Fibroblast of skin of abdomen (primary cell): ENCODE measurements at regions not wholly inside any gene's neighbourhood (a gene's known extent, or its start where the extent isn't known, plus 50 kb on each side); places are given as distances from the start of the nearest gene placed in this dataset.
"Not testable (repeated sequence)": the region's sequence is repeated elsewhere in the genome, so short reads cannot be mapped to it uniquely, and the experiment has no call there.

Experiments used
- DNase-seq: peaks from one replicate; pipeline ENCODE4 v3.0.0-alpha.2; 2013

- no peak for DNase-seq
Measured at GRCh38 chr4:31193521-31193920, 473.4 kb downstream of the PCDH7 start.

- DNase-seq: no peak
Measured at GRCh38 chr4:31194823-31195222, 474.7 kb downstream of the PCDH7 start.

- no peak for DNase-seq
Measured at GRCh38 chr4:31199644-31200043, 479.5 kb downstream of the PCDH7 start.

DNA sequence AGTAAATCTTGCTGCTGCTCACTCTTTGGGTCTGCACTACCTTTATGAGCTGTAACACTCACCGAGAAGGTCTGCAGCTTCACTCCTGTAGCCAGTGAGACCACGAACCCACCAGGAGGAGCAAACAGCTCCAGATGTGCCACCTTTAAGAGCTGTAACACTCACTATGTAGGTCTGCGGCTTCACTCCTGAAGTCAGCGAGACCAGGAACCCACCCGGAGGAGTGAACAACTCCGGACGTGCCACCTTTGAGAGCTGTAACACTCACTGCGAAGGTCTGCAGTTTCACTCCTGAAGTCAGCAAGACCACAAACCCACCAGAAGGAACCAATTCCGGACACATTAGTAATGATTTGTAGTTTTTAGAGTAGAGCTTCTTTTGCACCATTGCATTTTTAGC is 481.9 kb downstream of the PCDH7 start:
- not testable (repeated sequence) for DNase-seq

DNA sequence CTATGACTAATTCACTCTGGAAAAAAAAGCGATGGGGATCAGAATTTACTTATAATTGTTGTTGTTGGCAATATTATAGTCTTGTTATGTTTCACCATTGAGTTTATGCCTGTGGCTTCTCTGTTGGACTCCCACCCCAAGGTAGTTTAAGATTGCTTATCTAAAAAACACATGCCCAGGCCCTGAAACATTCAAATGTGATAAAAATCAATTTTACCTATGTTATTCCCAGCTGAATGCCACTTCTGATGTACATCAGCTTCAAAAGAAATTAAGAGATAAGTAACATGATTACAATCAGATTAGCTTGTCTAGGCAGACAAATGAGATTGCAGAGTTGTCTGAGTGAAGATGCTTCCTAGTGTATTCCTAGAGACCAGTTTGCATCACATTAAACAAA is 484.7 kb downstream of the PCDH7 start:
- no peak for DNase-seq

DNA sequence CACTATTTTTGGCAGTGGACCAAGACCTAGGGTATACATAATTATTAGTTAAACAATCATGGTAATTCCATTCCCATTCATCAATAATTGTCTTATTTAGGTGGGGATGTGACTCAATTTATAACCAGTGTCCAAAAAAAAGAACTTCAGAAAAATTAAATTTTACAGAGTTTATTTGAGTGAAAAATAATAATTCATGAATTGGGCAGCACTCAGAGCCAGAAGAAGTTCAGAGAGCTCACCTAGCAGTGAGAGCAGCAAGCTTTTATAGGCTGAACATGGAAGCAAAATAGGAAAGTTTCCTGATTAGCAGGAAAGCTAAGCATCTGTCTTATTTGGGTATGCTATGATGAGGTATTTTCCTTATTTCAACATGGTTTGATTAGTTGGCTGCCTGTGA is 500.8 kb downstream of the PCDH7 start:
- no peak for DNase-seq

DNA sequence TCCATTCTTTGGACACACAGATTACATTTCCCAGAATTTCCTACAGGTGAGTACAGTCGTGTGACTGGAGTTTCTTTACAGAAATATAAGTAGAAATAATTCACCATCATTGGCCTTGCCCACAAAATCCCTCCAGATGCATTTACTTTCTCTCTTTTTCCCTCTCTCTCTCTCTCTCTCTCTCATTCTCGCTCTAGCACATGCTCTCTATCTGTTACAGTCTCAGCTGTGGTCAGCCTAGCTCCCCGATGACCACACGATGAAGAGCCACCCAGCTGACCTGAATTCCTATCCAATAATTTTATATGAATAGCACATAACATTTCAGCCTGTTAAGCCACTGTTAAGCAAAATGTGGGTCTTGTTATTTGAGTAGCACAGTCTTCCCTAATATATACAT is 507.9 kb downstream of the PCDH7 start:
- DNase-seq: no peak

GRCh38 chr4:31230594-31230993 is 510.4 kb downstream of the PCDH7 start:
- no peak for DNase-seq

DNA sequence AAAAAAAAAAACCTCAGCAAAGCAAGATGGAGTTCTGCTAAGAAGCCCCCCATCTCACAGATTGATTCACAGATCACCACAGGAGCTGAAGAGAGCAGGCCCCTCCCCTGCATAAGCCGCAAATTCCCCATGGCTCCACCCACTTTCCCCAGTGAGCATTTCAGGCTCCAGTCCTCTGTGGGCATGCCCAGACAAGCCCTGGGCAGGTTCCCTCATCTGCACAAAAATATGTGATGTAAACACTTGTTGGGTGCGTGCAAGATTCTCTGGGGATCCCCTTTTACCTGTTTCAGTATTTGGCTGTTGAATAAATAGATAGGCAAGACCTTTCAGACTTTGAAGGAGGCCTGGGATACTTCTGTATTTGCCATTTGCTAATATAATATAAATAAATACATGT is 514.3 kb downstream of the PCDH7 start:
- no peak for DNase-seq

- no peak for DNase-seq
Measured at GRCh38 chr4:31234901-31235300, 514.7 kb downstream of the PCDH7 start.

GRCh38 chr4:31236020-31236638 is 516.0 kb downstream of the PCDH7 start:
- DNase-seq: no peak

DNA sequence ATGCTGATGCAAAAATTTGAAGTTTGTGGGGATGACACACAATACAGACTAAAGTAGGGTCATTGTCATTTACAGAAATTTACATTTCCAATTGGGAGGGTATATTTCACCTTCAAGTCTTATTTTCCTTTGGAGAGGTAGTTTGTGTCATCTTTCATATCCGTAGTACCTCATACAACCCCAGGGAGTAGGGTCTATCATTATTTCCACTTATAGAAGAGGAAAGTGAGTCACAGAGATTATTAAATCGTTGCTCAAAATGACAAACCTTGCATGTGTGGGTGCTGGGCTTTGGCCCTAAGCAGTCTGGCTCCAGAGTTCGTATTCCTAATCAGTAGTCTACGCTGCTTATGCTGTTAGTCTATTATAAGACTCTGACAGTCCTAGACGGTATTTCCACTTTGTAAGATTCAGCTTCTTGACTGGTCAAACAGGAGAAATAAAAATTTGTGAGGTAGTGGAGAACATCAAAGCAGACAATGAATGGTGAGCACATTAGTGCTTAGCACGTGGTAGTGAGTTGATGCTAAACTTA is 516.5 kb downstream of the PCDH7 start:
- DNase-seq: peak; percentile 3

GRCh38 chr4:31237233-31237632 is 517.1 kb downstream of the PCDH7 start:
- DNase-seq: peak; percentile 19

DNA sequence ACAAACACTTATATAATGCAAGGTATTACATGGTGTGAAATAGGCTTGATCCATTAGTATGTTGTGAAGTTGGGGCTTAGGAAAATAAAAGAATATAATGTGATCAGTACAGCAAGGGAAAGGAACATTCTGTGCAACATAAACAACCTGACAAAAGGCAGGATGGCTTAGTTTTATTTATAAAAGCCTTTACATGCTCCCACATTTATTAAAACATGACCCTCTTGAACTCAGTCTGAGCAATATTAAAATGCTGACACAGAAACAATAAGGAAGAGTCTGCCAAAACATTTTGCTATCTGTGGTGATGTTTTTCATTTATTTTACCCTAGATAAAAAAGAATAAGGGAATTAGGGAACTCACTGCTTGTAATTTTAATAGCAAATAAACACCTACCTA is 519.7 kb downstream of the PCDH7 start:
- DNase-seq: no peak

DNA sequence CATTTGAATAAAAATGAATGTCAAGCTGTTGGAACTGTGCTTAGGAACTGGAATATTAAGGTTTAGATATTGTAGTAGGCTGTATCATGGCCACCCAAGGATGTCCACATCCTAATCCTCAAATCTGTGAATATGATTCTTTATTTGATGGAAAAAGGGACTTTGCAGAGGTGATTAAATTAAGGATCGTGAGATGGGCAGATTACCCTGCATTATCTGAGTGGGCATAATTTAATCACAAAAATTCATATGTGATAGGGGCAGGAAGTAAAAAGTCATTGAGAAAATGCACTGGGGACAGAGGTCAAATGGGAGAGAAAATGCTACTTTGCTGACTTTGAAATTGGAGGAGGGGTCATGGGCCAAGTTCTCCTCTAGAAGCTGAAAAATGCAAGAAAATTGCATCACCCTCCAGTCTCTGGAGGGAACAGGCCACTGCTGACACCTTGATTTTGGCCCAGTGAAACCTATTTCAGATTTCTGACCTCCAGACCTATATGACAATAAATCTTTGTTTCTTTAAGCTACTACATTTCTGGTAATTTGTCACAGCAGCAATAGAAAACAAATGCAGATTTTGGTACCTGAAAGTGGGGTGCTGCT is 521.4 kb downstream of the PCDH7 start:
- DNase-seq: no peak

GRCh38 chr4:31246856-31247255 is 526.7 kb downstream of the PCDH7 start:
- DNase-seq: peak; percentile 35

- DNase-seq: no peak
Measured at GRCh38 chr4:31259119-31259518, 539.0 kb downstream of the PCDH7 start.

DNA sequence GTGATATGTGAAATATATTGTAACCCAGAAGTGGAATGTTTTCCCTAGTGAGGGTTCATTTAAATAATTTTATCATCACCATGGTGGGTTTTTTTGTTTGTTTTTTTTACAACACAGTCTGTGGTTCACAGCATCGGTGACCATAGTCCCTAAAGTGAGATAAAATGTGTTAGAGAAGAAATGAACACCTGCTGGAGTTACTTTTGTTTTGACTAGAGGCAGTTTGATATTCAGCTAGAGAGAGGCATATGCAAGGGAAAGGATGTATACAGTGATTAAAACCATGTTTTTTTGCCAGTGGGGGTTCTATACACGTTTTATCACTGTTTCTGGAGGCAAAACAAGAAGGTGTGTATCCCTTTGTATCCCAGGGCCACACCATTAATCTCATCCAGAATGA is 541.5 kb downstream of the PCDH7 start:
- DNase-seq: no peak

- DNase-seq: peak; percentile 2
Measured at GRCh38 chr4:31266094-31266493, 545.9 kb downstream of the PCDH7 start.

DNA sequence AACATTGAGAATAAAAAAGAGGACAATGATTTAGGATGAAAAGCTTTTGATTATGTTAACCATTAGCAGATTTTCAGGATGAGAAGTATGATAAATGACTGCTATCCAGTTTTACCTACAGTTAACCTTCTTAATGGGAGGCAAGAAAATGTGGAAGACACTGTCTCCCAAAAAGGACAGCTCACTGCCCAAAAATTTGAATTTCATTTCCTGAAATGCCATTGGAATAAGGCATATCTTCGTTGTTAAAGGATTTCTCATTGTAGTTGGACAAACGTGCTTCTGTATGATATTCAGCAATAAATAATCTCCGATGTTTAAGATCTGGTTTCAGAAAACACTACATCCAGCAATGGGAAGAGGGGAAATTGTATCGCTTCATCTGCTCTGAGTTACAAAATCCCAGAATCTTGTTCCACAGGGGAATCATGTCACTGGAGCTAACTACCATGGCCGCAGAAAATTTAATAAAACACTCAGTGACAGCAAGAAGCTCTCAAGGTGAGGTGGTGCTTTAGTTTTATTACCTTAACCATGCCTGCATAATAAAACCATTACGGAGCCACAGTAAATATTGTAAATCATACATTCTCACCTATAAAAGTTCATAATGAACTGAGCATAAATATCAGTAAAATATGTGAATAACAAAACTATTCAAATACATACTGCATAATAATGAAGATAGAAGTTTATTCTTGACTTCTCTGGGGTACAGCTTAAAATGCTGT is 552.3 kb downstream of the PCDH7 start:
- DNase-seq: peak; percentile 61

DNA sequence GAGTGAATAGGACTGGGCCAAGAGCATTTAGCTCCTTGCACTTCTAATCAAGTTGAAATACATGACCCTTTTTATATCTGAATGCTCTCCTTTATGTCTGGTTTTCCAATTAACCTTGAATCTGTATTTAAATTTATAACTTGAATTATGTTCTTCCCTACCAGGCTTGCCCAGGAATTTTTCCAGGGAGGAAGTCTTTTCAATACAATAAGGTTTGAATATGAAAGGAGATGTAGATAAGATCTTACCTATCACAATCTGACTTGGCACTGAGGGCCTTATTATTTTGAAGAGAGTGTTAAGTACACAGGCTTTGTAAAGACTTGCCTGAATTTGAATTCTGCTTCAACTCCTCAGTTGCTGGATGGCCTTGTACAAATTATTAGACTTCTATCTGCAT is 555.7 kb downstream of the PCDH7 start:
- no peak for DNase-seq

GRCh38 chr4:31283679-31284078 is 563.5 kb downstream of the PCDH7 start:
- DNase-seq: no peak

- DNase-seq: no peak
Measured at GRCh38 chr4:31290836-31291235, 570.7 kb downstream of the PCDH7 start.

- no peak for DNase-seq
Measured at GRCh38 chr4:31291238-31291637, 571.1 kb downstream of the PCDH7 start.
